Astrocyte of the hippocampus (primary cell): ENCODE measurements at regions not wholly inside any gene's neighbourhood (a gene's known extent, or its start where the extent isn't known, plus 50 kb on each side); places are given as distances from the start of the nearest gene placed in this dataset.

Experiments used
- DNase-seq: peaks from one replicate; pipeline ENCODE4 v3.0.0; 2011; ENCODE audit warnings: low read depth, low spot score

DNA sequence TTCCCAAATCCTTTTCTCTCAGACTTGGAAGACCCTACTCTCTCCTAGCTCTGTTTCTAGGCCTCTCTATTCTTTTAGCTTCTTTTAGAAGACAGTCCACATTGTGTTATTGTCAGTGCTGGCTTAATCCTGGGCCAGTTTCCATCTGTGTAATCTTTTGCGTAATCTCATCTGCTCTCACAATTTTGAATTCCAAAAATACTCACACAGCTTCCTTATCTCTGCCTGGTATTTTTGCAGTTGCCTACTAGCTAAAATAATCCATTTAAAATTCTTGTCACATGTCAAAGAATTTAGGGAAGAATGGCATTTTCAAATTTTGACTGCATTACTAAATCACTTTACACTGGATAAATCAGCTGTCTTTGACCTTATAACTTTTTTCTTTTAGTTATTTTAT lies 200.6 kb upstream of the MEX3C start:
- no peak for DNase-seq

- DNase-seq: no peak
Measured at GRCh38 chr18:51399491-51400122, 202.1 kb upstream of the MEX3C start.

DNA sequence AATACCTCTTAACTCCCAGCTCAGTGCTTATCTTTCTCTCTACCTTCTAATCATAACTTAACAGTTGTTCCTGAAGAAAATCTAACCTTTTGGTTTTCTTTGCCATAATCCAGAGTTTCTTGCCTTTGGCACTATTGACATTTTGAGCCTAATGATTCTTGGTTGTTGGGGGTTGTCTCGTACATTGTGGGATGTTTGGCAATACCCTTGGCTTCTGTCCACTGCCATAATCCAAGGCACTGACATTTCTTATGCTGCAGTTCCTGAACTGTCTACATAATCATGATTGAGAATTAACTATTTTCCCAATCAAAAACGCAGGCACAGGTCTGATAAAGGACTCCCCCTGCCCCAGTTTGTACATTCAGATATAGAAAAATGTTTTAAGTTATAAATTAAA lies 203.2 kb upstream of the MEX3C start:
- DNase-seq: no peak

DNA sequence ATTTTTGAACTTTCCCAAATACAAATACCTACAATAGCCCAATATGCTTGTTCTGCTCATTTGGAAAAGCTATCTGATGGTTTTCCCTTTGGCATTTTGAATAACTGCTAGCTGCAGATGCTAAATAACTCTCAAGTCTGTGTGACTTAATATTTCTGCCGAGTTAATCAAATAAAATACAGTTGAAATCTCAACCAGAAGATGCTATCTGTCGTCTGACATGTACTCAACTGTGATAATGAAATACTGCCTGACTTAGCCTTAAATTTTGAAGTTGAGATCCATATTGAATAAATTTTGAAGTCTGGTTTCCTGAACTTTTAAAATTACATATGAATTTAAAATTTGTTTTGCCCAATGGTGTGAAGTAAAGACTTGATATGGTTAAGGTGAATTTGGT lies 204.4 kb upstream of the MEX3C start:
- no peak for DNase-seq

DNA sequence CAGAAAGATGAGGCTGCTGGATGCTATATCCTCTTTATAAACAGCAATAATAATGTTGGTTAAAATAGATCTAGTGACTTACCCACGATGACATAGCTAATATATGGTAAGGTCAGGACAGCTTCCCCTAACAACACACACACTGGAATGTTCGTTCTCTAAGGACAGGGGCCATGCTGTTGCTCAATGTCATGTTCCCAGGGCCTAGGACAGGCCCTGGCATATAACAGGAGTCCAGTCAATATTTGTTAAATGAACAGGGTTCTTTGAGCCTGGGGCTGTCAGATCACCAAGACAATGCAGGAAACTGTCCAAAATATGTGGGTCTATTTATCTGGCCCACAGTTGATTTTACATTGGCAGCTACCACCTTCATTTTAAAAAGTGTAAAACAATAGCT lies 207.1 kb upstream of the MEX3C start:
- no peak for DNase-seq

- no peak for DNase-seq
Measured at GRCh38 chr18:51405683-51406477, 208.4 kb upstream of the MEX3C start.

DNA sequence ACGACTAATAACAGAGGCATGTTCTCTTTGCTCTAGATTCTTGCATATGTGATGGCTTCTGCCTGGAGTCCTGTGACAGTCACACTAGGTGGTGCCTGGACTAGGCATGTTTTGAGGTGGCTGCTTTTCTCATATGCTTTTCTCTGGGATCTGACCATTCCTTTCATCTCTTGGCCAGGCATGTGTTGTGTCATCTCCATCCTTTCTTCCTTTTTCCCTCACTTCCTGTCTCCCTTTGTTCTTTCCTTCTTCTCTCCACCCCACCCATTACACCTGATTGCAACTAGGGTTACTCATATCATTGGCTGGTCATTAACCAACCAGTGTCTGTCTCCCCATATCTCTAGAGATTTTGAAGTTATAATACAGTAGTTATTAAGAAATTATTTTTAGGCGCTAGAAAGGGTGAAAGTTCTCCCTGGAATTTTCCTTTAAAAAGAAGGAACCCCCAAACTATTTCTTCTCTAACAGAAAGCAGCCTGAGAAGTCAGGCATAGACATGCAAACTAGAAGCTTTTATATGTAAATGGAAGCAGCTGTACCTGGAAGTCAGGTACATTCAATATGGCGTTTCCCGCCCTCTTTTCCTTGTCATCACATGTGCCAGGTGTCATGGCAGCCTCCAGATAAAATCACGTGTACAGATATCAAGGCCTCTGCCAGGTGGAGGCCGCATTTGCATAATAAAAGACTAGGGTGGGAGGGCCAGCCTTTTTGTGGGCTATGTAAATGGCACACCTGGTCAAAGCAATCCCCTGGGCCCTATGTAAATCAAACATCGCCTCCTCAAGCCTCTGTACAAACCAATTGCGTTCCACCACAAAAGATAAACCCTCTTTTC lies 220.4 kb upstream of the MEX3C start:
- no peak for DNase-seq

- DNase-seq: no peak
Measured at GRCh38 chr18:51425475-51425874, 228.0 kb upstream of the MEX3C start.

- no peak for DNase-seq
Measured at GRCh38 chr18:51425889-51426288, 228.4 kb upstream of the MEX3C start.

DNA sequence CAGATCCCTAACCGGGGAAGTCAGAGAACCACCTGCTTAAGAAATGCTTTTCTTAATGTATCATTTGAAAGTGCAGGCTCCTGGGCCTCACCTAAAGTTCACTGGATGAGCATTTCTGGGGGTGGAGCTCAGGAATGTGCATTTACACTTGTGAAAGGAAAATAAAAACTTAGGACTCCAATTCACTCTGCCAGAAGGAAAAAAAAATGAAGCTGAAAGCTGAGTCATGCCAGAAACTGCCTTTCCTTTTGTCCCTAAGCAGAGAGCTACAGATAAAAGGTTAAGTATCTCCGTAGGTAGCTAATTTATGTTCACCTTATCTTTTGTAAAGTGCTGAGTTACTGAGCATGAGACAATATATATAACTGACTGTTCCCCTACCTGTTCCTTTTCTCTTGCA lies 229.5 kb upstream of the MEX3C start:
- DNase-seq: peak; percentile 28

DNA sequence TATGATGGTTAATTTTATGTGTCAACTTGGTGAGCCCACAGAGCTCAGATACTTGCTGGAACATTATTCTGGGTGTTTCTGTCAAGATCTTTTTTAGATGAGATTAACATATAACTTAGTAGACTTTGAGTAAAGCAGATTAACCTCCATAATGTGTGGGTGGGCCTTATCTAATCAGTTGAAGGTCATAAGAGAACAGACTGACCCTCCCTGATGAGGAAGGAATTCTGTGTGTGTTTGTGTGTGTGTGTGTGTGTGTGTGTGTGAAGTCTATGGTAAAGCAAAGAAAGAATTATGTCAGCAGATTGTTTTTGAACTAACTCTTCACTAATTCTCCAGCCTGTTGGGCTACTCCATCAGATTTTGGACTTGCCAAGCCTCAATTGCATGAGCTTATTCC lies 232.2 kb upstream of the MEX3C start:
- no peak for DNase-seq

- DNase-seq: no peak
Measured at GRCh38 chr18:51430538-51430937, 233.1 kb upstream of the MEX3C start.

- DNase-seq: no peak
Measured at GRCh38 chr18:51433296-51433695, 235.8 kb upstream of the MEX3C start.

GRCh38 chr18:51433881-51434280 lies 236.4 kb upstream of the MEX3C start:
- no peak for DNase-seq

DNA sequence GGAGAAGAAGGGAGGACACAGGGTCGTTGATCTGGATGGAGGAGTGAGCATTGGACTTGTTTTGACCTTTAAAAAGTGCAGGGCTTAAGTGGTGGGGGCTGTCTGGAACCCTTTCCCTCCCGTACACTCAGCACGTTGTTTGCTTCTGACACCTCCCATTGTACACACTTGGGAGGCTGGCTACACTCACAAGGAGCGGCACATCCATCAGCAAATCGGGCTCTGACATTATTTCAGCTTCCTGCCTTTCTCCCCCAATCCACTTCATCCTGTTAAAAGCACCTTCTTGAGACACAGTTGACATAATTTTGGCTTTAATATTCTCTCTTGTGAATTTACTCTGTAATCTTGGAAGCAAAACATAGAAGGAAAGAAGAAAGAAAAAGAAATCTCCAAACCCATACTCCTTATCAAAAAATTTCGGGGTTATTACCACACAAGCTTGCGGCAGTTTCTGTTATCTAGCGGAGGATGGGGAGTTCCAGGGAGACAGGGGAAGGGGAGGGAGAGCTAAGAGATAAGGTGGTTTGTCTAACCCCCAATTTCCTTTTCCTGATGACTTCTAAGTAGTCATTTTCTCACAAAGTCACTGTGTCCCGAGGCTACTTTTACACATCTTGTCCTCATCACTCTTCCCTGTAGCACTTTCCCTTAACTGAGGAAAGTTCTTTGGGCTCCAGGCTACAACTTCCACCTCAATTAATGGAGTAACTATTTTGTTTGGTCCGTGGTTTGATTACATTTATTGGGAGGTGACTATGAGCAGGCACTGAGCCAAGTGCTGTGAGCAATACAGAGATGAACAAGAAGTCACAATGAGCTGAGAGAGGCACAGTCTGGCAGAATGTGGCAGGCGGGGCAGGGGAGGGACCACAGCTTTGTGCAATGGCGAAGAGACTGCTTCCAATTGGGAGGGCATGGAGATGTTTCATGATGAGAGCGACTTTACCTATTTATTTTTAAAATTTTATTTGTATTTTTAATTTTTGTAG lies 240.1 kb upstream of the MEX3C start:
- DNase-seq: no peak

- no peak for DNase-seq
Measured at GRCh38 chr18:51438797-51439350, 241.4 kb upstream of the MEX3C start.

DNA sequence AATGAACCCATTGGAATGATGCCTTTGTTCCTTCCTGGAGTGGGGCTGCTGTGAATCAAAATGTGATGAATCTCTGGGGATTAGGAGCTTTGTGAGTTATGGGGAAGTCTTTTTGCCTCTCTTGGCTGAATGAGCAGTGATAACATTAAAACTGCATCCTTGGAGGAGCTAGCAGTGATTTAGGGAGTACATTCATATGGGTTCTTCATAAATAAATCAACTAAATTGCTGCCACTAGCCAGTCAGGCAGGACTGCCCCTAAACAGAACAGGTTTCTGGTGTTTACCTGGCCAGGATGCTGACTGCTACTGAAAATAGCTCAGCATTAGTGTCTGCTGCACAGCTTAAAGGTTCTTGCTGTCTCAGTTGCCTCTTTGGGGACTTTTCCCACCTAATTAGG lies 244.5 kb upstream of the MEX3C start:
- no peak for DNase-seq

DNA sequence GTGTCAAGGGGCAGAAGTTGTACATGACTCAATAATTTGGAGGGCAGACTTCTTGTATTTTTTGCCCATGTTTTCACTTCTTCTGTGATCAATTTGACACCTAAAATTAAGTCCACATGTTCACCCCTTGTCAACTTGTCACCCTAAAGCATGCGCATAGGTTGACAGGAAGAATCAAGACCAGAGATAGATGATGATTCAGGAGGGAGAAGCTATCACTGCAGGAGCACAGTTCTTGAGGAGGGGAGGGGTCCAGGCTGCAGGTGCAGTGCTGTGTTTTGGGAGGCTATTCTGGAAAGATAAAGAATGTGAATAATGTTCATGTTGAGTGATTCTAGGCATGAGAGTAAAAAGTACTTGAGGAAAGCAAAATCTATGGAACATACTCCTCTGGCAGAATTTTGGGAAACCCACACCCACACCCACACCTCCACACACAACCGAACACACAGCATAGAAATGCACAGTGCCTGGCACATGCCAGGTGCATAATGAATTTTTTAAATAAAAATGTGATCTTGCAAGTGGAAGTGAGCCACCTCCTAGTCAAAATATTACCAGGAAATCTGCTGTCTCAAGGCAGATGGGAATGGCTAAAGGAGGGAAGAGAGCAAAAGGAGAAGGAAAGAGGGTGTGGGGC lies 249.2 kb upstream of the MEX3C start:
- no peak for DNase-seq

DNA sequence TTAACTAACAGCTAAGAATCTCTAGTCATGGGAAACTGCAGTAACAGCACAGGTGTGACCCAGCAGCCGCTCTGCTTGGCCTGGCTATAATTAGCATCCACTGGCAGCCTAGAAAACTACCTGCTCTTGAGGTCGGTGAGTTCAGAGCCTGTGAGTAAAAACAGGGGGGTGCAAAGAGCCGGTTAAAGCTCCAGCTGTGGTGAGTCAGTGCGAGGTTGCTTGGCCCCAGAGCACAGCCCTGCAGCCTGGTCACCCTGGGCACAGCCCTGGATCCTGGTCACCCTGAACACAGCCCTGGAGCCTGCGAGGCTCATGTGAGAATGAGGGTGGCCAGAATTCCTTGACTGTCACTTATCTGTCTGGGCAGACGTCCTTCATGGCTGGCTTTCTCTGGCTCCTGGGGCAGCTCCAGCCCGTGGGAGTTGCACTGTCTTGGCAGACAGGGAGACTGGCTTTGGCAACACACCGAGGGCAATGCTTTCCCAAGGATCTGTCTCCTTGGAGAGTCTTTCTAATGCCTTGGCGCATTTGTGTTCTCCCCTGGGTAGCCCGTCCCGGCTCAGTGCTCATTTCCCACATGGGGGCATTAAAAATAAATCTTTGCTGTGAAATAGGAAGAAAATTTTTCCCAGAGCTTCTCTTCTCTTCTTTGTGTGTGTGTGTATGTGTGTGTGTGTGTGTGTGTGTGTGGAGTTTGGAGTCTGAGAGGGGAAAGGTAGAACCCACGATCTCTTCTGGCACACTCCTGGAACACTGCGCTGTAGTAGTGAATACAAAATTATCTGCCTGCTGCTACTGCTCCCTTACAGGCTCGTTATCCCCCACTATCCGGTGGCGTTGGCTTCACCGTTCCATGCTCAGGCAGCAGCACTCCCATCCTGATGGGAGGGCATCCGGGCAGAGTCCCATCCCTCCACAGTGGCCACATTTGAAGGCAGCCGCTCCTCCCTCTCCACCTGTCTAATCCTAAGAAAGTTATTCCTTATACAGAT lies 250.2 kb upstream of the MEX3C start:
- DNase-seq: peak; percentile 3
